HG03460 (cell line): ENCODE measurements at regions not wholly inside any gene's neighbourhood (a gene's known extent, or its start where the extent isn't known, plus 50 kb on each side); places are given as distances from the start of the nearest gene placed in this dataset.
A peak's percentile ranks its signal among the peaks of the same experiment; 100 is the strongest.

Experiments
- ATAC-seq: cut with Tn5 transposase; IDR thresholded peaks from one replicate; pipeline ENCODE4 v1.9.1; 2021; ENCODE audit not compliant: unreplicated experiment

GRCh38 chr20:24773751-24774201 is 175.3 kb upstream of the CST7 start:
- peak; percentile 85 for ATAC-seq

DNA sequence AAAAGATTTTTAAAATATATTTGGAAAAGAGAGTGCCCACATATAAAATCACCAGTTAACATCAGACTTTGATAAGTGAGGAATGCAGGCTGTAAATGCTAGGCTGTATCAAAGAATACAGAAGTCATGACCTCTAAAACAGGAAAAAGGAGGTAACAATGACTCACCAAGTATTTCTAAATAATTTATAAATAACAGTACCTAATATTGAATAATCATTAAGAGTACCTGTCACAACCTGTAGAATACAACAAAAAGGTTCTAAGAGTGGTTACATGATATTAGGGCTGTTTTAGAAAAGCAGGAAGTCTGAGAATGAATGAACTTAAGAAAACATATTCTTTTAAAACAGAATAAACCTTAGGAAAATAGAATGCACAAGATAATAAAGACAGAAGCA is 173.1 kb upstream of the CST7 start:
- no peak for ATAC-seq

GRCh38 chr20:24776755-24777271 is 172.3 kb upstream of the CST7 start:
- ATAC-seq: no peak

DNA sequence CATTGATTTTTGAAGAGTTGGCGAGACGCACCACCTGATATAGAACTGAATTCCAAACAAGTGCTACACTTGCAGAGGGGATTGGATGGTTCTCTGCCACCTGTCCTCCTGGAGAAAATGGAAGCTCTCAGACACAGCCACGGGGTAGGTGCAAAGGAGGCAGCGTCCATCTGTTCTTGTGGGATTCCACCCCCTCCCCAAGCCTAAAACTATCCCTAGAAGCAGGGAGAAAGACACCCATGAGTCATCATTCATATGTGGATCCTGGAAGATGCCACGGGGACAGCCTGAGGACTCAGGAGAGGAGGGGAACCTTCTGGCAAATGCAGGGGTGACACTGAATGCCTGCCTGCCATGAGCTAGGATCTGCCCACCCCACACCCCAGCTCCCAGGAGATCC is 171.3 kb upstream of the CST7 start:
- ATAC-seq: no peak

GRCh38 chr20:24778585-24779031 is 170.5 kb upstream of the CST7 start:
- no peak for ATAC-seq

- ATAC-seq: no peak
Observed at GRCh38 chr20:24779131-24779530, 169.9 kb upstream of the CST7 start.

DNA sequence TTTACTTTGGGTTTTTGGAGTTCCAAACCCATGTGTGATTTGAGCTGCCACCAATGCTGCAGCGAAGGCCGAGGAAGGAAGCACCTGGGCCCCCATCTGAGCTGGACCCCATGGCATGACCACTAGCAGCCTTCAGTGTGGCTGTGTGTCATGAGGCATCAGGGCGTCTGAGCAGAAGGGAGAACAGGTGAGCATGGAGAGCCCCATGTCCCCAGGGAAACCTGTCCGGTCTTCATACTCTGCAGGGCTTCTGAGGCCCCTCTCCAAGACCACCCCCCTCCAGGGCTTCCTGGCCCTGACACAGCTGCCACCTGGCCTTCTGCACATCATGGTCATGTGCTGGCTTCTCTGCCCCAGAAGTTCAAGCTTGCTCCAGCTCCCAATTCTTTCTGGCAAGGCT is 169.1 kb upstream of the CST7 start:
- ATAC-seq: no peak

DNA sequence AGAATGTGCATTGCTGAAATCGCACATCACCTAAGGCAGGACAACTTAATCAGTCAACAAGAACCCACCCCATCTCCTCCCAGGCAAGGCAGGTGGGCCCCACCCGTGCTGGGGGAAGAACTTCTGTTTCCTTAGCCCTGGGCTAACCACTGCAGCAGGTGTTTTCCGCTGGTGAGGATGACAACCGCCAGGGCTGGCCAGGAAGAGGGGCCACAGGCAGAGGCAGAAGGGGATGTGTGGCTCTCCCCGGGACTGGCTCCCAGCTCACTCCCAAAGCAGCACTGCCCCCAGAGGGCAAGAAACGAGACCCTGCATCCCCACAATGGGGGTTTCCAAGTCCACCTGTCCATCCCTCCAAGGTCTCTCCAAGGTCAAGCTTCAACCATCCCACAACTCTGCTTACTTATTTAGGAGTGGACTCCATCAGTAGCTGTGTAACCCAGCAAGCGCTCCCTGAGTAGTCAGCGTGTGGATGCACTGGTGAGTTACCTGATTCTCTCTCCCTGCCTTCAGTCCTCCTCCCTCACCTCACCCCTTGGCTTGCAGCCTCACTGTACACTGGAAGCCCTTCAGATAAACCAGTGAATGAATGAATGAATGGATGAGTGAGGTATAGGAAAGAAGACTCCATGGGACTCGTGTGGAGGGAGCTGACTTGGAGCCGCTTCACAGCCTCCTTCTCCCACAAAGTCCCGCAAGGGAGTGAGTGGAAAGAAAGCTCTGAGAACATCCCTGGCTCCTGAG is 168.2 kb upstream of the CST7 start:
- ATAC-seq: no peak

- ATAC-seq: no peak
Observed at GRCh38 chr20:24781418-24781980, 167.6 kb upstream of the CST7 start.

GRCh38 chr20:24782301-24782700 is 166.8 kb upstream of the CST7 start:
- ATAC-seq: no peak

GRCh38 chr20:24782801-24783630 is 166.1 kb upstream of the CST7 start:
- no peak for ATAC-seq

- no peak for ATAC-seq
Observed at GRCh38 chr20:24783631-24784492, 165.2 kb upstream of the CST7 start.

GRCh38 chr20:24784607-24785006 is 164.5 kb upstream of the CST7 start:
- ATAC-seq: no peak

DNA sequence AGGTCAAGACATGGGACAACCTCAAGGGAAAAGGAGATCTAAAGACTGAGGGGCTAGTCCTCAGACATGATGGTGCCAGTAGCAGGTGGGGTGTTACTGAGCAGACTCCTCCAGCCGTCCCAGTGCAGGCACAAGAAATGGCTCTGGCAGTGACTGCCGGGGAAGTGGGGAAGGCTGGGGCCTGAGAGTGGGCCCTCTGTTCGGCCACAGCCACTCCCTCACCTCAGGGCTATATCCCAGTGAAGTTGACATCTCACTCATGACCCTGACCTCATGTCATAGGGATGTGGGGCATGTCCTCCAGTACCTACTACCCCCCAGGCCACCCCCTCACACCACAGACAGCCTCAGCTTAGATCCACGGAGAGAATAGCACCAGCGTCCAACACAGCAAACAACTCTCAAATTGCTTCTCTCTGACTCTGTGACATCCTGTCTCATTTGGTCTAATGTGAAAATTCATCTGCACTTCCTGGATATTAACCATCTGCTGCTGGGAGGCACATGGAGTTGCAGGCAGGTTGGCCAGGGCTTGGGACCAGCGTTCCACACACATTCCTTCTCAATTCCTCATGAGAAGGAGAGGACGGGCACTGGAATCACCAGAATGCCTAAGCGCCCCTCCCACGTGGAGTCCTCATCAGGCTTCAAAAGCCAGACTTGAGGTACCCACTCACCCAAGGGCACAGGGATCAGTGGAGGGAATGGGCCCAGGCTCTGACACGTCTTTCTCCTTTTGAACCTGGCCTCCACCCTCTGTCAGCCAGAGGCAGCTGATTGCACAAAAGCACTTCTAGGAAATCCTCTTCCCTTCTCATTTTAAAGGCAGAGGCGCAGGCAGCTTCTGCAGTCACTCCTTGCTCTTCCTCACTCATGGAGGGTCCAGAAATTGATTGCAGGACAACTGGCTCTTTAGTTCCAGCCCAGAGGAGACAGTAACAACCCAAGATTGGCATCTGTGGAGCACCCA is 163.6 kb upstream of the CST7 start:
- ATAC-seq: no peak

- ATAC-seq: no peak
Observed at GRCh38 chr20:24786111-24786495, 163.0 kb upstream of the CST7 start.

DNA sequence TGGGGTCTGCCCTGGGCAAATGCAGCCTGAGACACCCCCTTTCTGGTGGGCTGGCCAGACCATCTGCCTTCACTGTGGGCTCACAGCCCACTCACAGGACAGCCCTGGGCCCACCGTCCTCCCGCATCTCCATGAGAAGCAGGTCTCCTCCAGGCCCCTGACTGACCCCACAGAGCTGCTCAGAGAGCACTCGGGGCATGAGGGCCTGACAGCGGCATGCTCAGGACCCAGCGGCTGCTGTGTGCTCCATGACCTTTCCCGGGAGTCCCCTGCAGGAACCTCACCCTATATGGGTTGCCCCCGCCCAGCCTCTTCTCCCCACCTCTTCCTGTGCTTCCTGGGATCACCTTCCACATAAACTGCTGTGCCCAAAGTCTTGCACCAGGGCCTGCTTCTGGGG is 162.4 kb upstream of the CST7 start:
- ATAC-seq: no peak

- no peak for ATAC-seq
Observed at GRCh38 chr20:24787071-24787470, 162.0 kb upstream of the CST7 start.

- no peak for ATAC-seq
Observed at GRCh38 chr20:24787621-24788020, 161.4 kb upstream of the CST7 start.

- ATAC-seq: no peak
Observed at GRCh38 chr20:24789877-24790276, 159.2 kb upstream of the CST7 start.
